ENCODE measurements at regions not wholly inside any gene's neighbourhood (a gene's known extent, or its start where the extent isn't known, plus 50 kb on each side); places are given as distances from the start of the nearest gene placed in this dataset.

DNA sequence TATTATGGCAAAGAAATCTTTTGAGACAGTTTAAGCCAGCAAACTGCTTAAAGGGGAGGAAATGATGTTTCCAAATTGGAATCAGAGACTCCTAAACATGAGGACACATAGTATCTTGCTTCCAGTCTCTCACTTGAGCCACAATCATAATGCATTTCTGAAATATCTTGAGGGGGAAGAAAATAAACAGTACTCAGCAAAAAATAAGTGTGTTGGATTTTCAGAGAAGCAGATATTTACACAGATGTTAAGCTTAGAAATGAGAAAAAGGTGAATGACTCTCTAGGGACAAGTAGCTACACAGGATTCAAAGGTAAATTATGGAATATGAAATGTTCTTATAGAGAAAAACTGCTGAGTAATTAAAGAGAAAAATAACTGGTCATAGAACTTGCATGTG is 1583.6 kb downstream of the CDH8 start:
- Histone ChIP-seq H3K79me2 (ENCODE audit: control insufficient read depth, low read length) (no peaks in the 10 kb centered on the region), H3K9me2 (replicated peaks; ENCODE audit: control insufficient read depth, low read length) (no peaks in the 10 kb centered on the region), H3K4me1 (ENCODE audit: control insufficient read depth, low read length) (no peaks in the 10 kb centered on the region), H3F3A (ENCODE audit: control insufficient read depth, insufficient read depth) (no peaks in the 10 kb centered on the region), H3K27ac (ENCODE audit: low read depth, low read length) (no peak overlapping the region), H3K27me3 (ENCODE audit: control insufficient read depth, low read length) (no peaks in the 10 kb centered on the region), H3K4me2 (ENCODE audit: low read length) (no peak overlapping the region), H3K9me3 (ENCODE audit: control insufficient read depth, insufficient read depth, low read length) (no peaks in the 10 kb centered on the region), H3K4me3 (ENCODE audit: low read length) (no peak overlapping the region), H4K20me1 (ENCODE audit: control insufficient read depth, insufficient read depth, low read depth, low read length) (no peaks in the 10 kb centered on the region), H3K36me3 (ENCODE audit: control insufficient read depth, low read length) (no peaks in the 10 kb centered on the region)
- no peak for TF ChIP-seq EZH2phosphoT487 (IDR thresholded peaks at IDR 0.05; ENCODE audit: borderline replicate concordance, low read length)
- TF ChIP-seq, protein P1, sequence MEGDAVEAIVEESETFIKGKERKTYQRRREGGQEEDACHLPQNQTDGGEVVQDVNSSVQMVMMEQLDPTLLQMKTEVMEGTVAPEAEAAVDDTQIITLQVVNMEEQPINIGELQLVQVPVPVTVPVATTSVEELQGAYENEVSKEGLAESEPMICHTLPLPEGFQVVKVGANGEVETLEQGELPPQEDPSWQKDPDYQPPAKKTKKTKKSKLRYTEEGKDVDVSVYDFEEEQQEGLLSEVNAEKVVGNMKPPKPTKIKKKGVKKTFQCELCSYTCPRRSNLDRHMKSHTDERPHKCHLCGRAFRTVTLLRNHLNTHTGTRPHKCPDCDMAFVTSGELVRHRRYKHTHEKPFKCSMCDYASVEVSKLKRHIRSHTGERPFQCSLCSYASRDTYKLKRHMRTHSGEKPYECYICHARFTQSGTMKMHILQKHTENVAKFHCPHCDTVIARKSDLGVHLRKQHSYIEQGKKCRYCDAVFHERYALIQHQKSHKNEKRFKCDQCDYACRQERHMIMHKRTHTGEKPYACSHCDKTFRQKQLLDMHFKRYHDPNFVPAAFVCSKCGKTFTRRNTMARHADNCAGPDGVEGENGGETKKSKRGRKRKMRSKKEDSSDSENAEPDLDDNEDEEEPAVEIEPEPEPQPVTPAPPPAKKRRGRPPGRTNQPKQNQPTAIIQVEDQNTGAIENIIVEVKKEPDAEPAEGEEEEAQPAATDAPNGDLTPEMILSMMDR (IDR thresholded peaks at IDR 0.05; ENCODE audit: low read depth, low read length, poor library complexity, severe bottlenecking), result no peak

- Histone ChIP-seq H3K27me3 (ENCODE audit: control insufficient read depth, low read length) (no peaks in the 10 kb centered on the region), H3K4me3 (ENCODE audit: low read length) (no peak overlapping the region), H3K36me3 (ENCODE audit: control insufficient read depth, low read length) (no peaks in the 10 kb centered on the region), H3K9me2 (replicated peaks; ENCODE audit: control insufficient read depth, low read length) (no peaks in the 10 kb centered on the region), H3K27ac (ENCODE audit: low read depth, low read length) (no peak overlapping the region), H3K4me2 (ENCODE audit: low read length) (no peak overlapping the region), H3K4me1 (ENCODE audit: control insufficient read depth, low read length) (no peaks in the 10 kb centered on the region), H3K9me3 (ENCODE audit: control insufficient read depth, insufficient read depth, low read length) (no peaks in the 10 kb centered on the region), H4K20me1 (ENCODE audit: control insufficient read depth, insufficient read depth, low read depth, low read length) (no peaks in the 10 kb centered on the region), H3K79me2 (ENCODE audit: control insufficient read depth, low read length) (no peaks in the 10 kb centered on the region), H3F3A (ENCODE audit: control insufficient read depth, insufficient read depth) (no peaks in the 10 kb centered on the region)
- TF ChIP-seq EZH2phosphoT487 (IDR thresholded peaks at IDR 0.05; ENCODE audit: borderline replicate concordance, low read length), result no peak
- TF ChIP-seq, protein P1 (IDR thresholded peaks at IDR 0.05; ENCODE audit: low read depth, low read length, poor library complexity, severe bottlenecking), result no peak
Observed at GRCh38 chr16:60438894-60439293, 1597.3 kb downstream of the CDH8 start.

DNA sequence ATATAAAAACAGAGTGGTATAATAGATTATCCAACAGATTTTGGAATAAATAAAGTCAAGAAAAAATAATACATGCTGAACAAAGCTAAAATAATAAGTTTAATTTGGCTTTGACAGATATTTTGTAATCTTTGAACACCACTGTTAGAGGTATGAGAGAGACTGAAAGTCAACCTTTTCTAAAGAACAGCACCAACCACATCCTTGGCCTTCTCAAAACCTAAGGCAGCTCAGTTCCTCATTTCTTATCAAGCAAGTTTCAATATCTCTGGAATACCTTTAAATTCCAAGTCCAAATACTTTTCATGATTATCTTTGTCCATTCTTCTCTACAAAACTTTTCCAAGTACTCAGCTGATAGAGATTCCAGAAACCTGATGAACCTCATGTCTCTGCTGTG is 1603.8 kb downstream of the CDH8 start:
- Histone ChIP-seq H3K4me1 (ENCODE audit: control insufficient read depth, low read length) (no peaks in the 10 kb centered on the region), H3K9me3 (ENCODE audit: control insufficient read depth, insufficient read depth, low read length) (no peaks in the 10 kb centered on the region), H4K20me1 (ENCODE audit: control insufficient read depth, insufficient read depth, low read depth, low read length) (no peaks in the 10 kb centered on the region), H3K27ac (ENCODE audit: low read depth, low read length) (no peak overlapping the region), H3K27me3 (ENCODE audit: control insufficient read depth, low read length) (no peaks in the 10 kb centered on the region), H3K9me2 (replicated peaks; ENCODE audit: control insufficient read depth, low read length) (no peaks in the 10 kb centered on the region), H3K36me3 (ENCODE audit: control insufficient read depth, low read length) (no peaks in the 10 kb centered on the region), H3K4me3 (ENCODE audit: low read length) (no peak overlapping the region), H3K79me2 (ENCODE audit: control insufficient read depth, low read length) (no peaks in the 10 kb centered on the region), H3F3A (ENCODE audit: control insufficient read depth, insufficient read depth) (no peaks in the 10 kb centered on the region), H3K4me2 (ENCODE audit: low read length) (no peak overlapping the region)
- no peak for TF ChIP-seq EZH2phosphoT487 (IDR thresholded peaks at IDR 0.05; ENCODE audit: borderline replicate concordance, low read length)
- TF ChIP-seq, protein P1 (IDR thresholded peaks at IDR 0.05; ENCODE audit: low read depth, low read length, poor library complexity, severe bottlenecking), result no peak

GRCh38 chr16:60419859-60420258 is 1616.4 kb downstream of the CDH8 start:
- Histone ChIP-seq H3K27ac (ENCODE audit: low read depth, low read length) (no peak overlapping the region), H3K4me3 (ENCODE audit: low read length) (no peak overlapping the region), H3K79me2 (ENCODE audit: control insufficient read depth, low read length) (no peaks in the 10 kb centered on the region), H3K9me2 (replicated peaks; ENCODE audit: control insufficient read depth, low read length) (no peaks in the 10 kb centered on the region), H3K36me3 (ENCODE audit: control insufficient read depth, low read length) (no peaks in the 10 kb centered on the region), H3K4me2 (ENCODE audit: low read length) (no peak overlapping the region), H3K27me3 (ENCODE audit: control insufficient read depth, low read length) (no peaks in the 10 kb centered on the region), H3K4me1 (ENCODE audit: control insufficient read depth, low read length) (no peaks in the 10 kb centered on the region), H4K20me1 (ENCODE audit: control insufficient read depth, insufficient read depth, low read depth, low read length) (no peaks in the 10 kb centered on the region), H3F3A (ENCODE audit: control insufficient read depth, insufficient read depth) (no peaks in the 10 kb centered on the region), H3K9me3 (ENCODE audit: control insufficient read depth, insufficient read depth, low read length) (no peaks in the 10 kb centered on the region)
- TF ChIP-seq, protein P1 (IDR thresholded peaks at IDR 0.05; ENCODE audit: low read depth, low read length, poor library complexity, severe bottlenecking), result no peak
- TF ChIP-seq EZH2phosphoT487 (IDR thresholded peaks at IDR 0.05; ENCODE audit: borderline replicate concordance, low read length), result no peak

All from DOHH2 (cell line).